Sigmoid colon (tissue), 6 donors: ENCODE measurements at regions not wholly inside any gene's neighbourhood (a gene's known extent, or its start where the extent isn't known, plus 50 kb on each side); places are given as distances from the start of the nearest gene placed in this dataset.

Experiments
- DNase-seq: peaks from one replicate; pipeline ENCODE4 v3.0.0-alpha.2; 2019
- H3K27ac ChIP-seq, 4 donors: fragments of 200-600 bp; sonication (generic); one replicate each; pipeline ENCODE4 v1.5.1; 2016 to 2019; ENCODE audit warnings: mild to moderate bottlenecking in 1 of 4
- H3K27me3 ChIP-seq, 3 donors: fragments of 200-600 bp; sonication (generic); one replicate each; pipeline ENCODE4 v1.5.1; 2019; ENCODE audit warnings: mild to moderate bottlenecking in 1 of 3
- H3K36me3 ChIP-seq, 4 donors: fragments of 200-600 bp; sonication (generic); one replicate each; pipeline ENCODE4 v1.5.1; 2016 to 2019
- H3K4me1 ChIP-seq, 4 donors: fragments of 200-600 bp; sonication (generic); one replicate each; pipeline ENCODE4 v1.5.1; 2017 to 2019
- H3K4me3 ChIP-seq, 4 donors: fragments of 200-600 bp; sonication (generic); one replicate each; pipeline ENCODE4 v1.5.1; 2017 to 2019; ENCODE audit warnings: mild to moderate bottlenecking in 2 of 4, moderate library complexity in 1 of 4
- H3K9me3 ChIP-seq, 4 donors: fragments of 200-600 bp in 3 of 4; sonication (generic) in 3 of 4; one replicate each; pipeline versions ENCODE4 v1.5.1 to v1.6.1; 2013 to 2019
- EP300 ChIP-seq, 4 donors: sonication (generic); formaldehyde crosslinking; IDR thresholded peaks; one replicate each; pipeline ENCODE4 v1.6.1; 2017; ENCODE audit warnings: antibody characterized with exemption in 4 of 4
- POLR2A ChIP-seq, 2 donors: fragments of 450-650 bp; IDR thresholded peaks; one replicate each; pipeline ENCODE4 v1.6.1; 2016; ENCODE audit warnings: antibody characterized with exemption in 2 of 2, mild to moderate bottlenecking in 2 of 2, moderate library complexity in 2 of 2
- POLR2AphosphoS5 ChIP-seq, 4 donors: sonication (generic); formaldehyde crosslinking; IDR thresholded peaks; one replicate each; pipeline ENCODE4 v1.6.1; 2017; ENCODE audit warnings: antibody characterized with exemption in 4 of 4
- WGBS, 2 donors: extraction: QIAGEN DNeasy Blood & Tissue Kit; methylation state at CpG; one replicate each; pipeline ENCODE4 v1.1.7; 2013; 5-methylcytosine and 5-hydroxymethylcytosine counted together
- intact Hi-C: fragments of 100-400 bp; cut with DNase I; formaldehyde crosslinking; loops from one replicate; pipeline ENCODE4 v1.15.1; 2023
- TF ChIP-seq, protein P1 (sequence below), 4 experiments: fragments of 450-650 bp in 3 of 4; fragments of 200-600 bp in 1 of 4; IDR thresholded peaks; one replicate each; pipeline ENCODE4 v1.5.1; 2016 to 2019; ENCODE audit warnings: antibody characterized with exemption in 4 of 4, mild to moderate bottlenecking in 3 of 4, moderate library complexity in 2 of 4
- donor health status: healthy with polysubstance abuse.
- donor health status: healthy.

DNA sequence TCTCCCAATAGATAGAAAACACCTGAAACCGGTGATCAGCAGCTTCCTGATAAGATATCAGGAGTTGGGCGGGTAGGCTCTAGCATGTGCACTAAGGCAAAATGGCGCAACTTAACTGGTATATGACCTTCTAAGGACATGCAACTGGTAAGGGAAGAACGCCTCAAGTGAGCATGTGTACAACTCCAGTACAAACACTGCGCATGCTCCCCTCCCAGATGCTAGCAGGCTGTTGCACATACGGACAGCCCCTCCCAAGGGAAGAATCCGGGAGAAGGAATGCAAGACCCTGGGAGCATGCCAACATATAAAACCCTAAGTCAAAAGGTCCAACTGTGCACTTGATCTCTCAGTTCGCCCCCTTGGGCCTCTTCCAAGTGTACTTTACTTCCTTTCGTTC, 110.8 kb downstream of the TSEN15 start:
- intact Hi-C loops: no loop called here
- DNase-seq: no peak
- Histone ChIP-seq H3K27ac (no peak overlapping the region), H3K36me3 (no peaks in the 10 kb centered on the region), H3K4me1 (no peaks in the 10 kb centered on the region), H3K4me3 (no peak overlapping the region), H3K9me3 (no peaks in the 10 kb centered on the region), H3K27me3 (no peaks in the 10 kb centered on the region)
- TF ChIP-seq POLR2A (IDR thresholded peaks at IDR 0.05) (no peak), EP300 (IDR thresholded peaks at IDR 0.05) (no peak), POLR2AphosphoS5 (IDR thresholded peaks at IDR 0.05) (no peak)
- TF ChIP-seq, protein P1, sequence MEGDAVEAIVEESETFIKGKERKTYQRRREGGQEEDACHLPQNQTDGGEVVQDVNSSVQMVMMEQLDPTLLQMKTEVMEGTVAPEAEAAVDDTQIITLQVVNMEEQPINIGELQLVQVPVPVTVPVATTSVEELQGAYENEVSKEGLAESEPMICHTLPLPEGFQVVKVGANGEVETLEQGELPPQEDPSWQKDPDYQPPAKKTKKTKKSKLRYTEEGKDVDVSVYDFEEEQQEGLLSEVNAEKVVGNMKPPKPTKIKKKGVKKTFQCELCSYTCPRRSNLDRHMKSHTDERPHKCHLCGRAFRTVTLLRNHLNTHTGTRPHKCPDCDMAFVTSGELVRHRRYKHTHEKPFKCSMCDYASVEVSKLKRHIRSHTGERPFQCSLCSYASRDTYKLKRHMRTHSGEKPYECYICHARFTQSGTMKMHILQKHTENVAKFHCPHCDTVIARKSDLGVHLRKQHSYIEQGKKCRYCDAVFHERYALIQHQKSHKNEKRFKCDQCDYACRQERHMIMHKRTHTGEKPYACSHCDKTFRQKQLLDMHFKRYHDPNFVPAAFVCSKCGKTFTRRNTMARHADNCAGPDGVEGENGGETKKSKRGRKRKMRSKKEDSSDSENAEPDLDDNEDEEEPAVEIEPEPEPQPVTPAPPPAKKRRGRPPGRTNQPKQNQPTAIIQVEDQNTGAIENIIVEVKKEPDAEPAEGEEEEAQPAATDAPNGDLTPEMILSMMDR (IDR thresholded peaks at IDR 0.05): no peak
- 73 to 77% methylated on average over 9 of the region's 9 CpGs for WGBS, 2 donors

GRCh38 chr1:184163674-184164465, 112.3 kb downstream of the TSEN15 start:
- no peak overlapping the region for H3K4me3 ChIP-seq
- H3K9me3 ChIP-seq: no peaks in the 10 kb centered on the region
- H3K27ac ChIP-seq: no peak overlapping the region
- no peak for DNase-seq
- 67 to 81% methylated on average over 3 of the region's 3 CpGs for WGBS, 2 donors
- H3K36me3 ChIP-seq: no peaks in the 10 kb centered on the region
- no peaks in the 10 kb centered on the region for H3K4me1 ChIP-seq
- TF ChIP-seq EP300 (IDR thresholded peaks at IDR 0.05) (no peak), POLR2A (IDR thresholded peaks at IDR 0.05) (no peak), POLR2AphosphoS5 (IDR thresholded peaks at IDR 0.05) (no peak)
- TF ChIP-seq, protein P1 (IDR thresholded peaks at IDR 0.05): no peak
- intact Hi-C loops: no loop called here
- no peaks in the 10 kb centered on the region for H3K27me3 ChIP-seq

GRCh38 chr1:184164536-184164935, 113.0 kb downstream of the TSEN15 start:
- no peak for TF ChIP-seq EP300 (IDR thresholded peaks at IDR 0.05)
- no peak for TF ChIP-seq POLR2A (IDR thresholded peaks at IDR 0.05)
- TF ChIP-seq, protein P1 (IDR thresholded peaks at IDR 0.05): no peak
- TF ChIP-seq POLR2AphosphoS5 (IDR thresholded peaks at IDR 0.05): no peak
- Histone ChIP-seq H3K4me1 (no peaks in the 10 kb centered on the region), H3K27me3 (no peaks in the 10 kb centered on the region), H3K9me3 (no peaks in the 10 kb centered on the region), H3K4me3 (no peak overlapping the region), H3K36me3 (no peaks in the 10 kb centered on the region), H3K27ac (no peak overlapping the region)
- 80 to 88% methylated on average over 1 of the region's 1 CpG for WGBS, 2 donors
- no peak for DNase-seq
- intact Hi-C loops: no loop called here

- H3K36me3 ChIP-seq: no peaks in the 10 kb centered on the region
- 78 to 84% methylated on average over 3 of the region's 3 CpGs for WGBS, 2 donors
- DNase-seq: no peak
Measured at GRCh38 chr1:184166485-184166884, 115.0 kb downstream of the TSEN15 start.

More at GRCh38 chr1:184166485-184166884, 115.0 kb downstream of the TSEN15 start:
- H3K9me3 ChIP-seq: no peaks in the 10 kb centered on the region
- intact Hi-C loops: no loop called here
- no peak overlapping the region for H3K27ac ChIP-seq
- H3K4me1 ChIP-seq: no peaks in the 10 kb centered on the region
- no peak overlapping the region for H3K4me3 ChIP-seq
- TF ChIP-seq POLR2AphosphoS5 (IDR thresholded peaks at IDR 0.05) (no peak), EP300 (IDR thresholded peaks at IDR 0.05) (no peak), POLR2A (IDR thresholded peaks at IDR 0.05) (no peak)
- TF ChIP-seq, protein P1 (IDR thresholded peaks at IDR 0.05): no peak
- H3K27me3 ChIP-seq: no peaks in the 10 kb centered on the region
